K562 (cell line): ENCODE measurements at regions not wholly inside any gene's neighbourhood (a gene's known extent, or its start where the extent isn't known, plus 50 kb on each side); places are given as distances from the start of the nearest gene placed in this dataset.

Source experiments
- ATAC-seq: fragments of 200-7000 bp; cut with Tn5 transposase; 3 replicates; pipeline ENCODE4 v1.9.1; 2020; ENCODE audit warnings: moderate library complexity
- BruUV-seq: library from RNA; stranded (reverse); fragments of 400-500 nt; replicated peaks from 2 replicates; lab custom pipeline; 2021; lab: Mats Ljungman, UMichigan
- CTCF ChIA-PET: fragments of 300-600 bp; formaldehyde crosslinking; extraction: SDS; loops from one replicate; lab custom pipeline; 2021; ENCODE audit warnings: low intra/inter-chr PET ratio; lab: Yijun Ruan, JAX
- POLR2A ChIA-PET: fragments of 300-600, 350-650 bp; sonication (Branson Sonifier 250); formaldehyde crosslinking; extraction: SDS; loops from one replicate; lab custom pipeline; 2021; ENCODE audit warnings: antibody characterized with exemption, inconsistent platforms; lab: Yijun Ruan, JAX
- DNase-seq, 4 experiments: peaks; one replicate each; pipeline versions ENCODE4 v3.0.0 to v3.0.0-alpha.2; 2011 to 2018; ENCODE audit warnings: low spot score in 3 of 4, mixed read lengths in 3 of 4; ENCODE audit errors: extremely low read depth in 1 of 4
- FAIRE-seq: peaks from 2 replicates; lab custom pipeline; 2011; peaks lifted over from hg19 to GRCh38; lab: Jason Lieb, UNC
- H2AFZ ChIP-seq: 2 replicates; pipeline ENCODE4 v1.6.0; 2011; ENCODE audit warnings: low read depth, low read length, control low read depth, inconsistent platforms
- H3K27ac ChIP-seq: fragments of 200-600 bp; 3 replicates; pipeline ENCODE4 v1.8.0; 2011; ENCODE audit warnings: low read depth, mild to moderate bottlenecking, control low read depth, inconsistent platforms, low read length, moderate library complexity, mixed read lengths; ENCODE audit errors: extremely low read depth
- H3K27me3 ChIP-seq, 2 experiments: fragments of 300-600 bp in 1 of 2; 2 replicates in 1 of 2; 3 replicates in 1 of 2; pipeline versions ENCODE4 v1.6.0 to v1.8.0; 2011; ENCODE audit warnings: inconsistent platforms in 2 of 2, low read length in 2 of 2, mild to moderate bottlenecking in 1 of 2, mixed read lengths in 1 of 2, moderate library complexity in 1 of 2; ENCODE audit not compliant: control insufficient read depth in 2 of 2, insufficient read depth in 2 of 2
- H3K36me3 ChIP-seq: fragments of 300-600 bp; 3 replicates; pipeline ENCODE4 v1.8.0; 2011; ENCODE audit warnings: mild to moderate bottlenecking, low read length, inconsistent platforms; ENCODE audit not compliant: control insufficient read depth, insufficient read depth
- H3K4me1 ChIP-seq, 2 experiments: fragments of 200-600 bp in 1 of 2; replicated peaks in 1 of 2; 2 replicates in 1 of 2; 3 replicates in 1 of 2; pipeline versions ENCODE4 v1.5.1 to v1.8.0; 2011; ENCODE audit warnings: inconsistent platforms in 2 of 2, low read length in 2 of 2, mild to moderate bottlenecking in 1 of 2, mixed read lengths in 1 of 2, moderate library complexity in 1 of 2; ENCODE audit not compliant: control insufficient read depth in 2 of 2, insufficient read depth in 2 of 2
- H3K4me2 ChIP-seq: 2 replicates; pipeline ENCODE4 v1.6.1; 2011; ENCODE audit warnings: low read length, control low read depth, inconsistent platforms, mixed read lengths; ENCODE audit not compliant: insufficient read depth
- H3K4me3 ChIP-seq: fragments of 200-600 bp; sonication (generic), shearing (Covaris generic); 2 replicates; pipeline ENCODE4 v1.5.1; 2016; ENCODE audit warnings: control low read depth, inconsistent platforms
- H3K79me2 ChIP-seq: fragments of 200-600 bp; 3 replicates; pipeline ENCODE4 v1.8.0; 2011; ENCODE audit warnings: low read length, inconsistent platforms; ENCODE audit not compliant: control insufficient read depth, insufficient read depth
- H3K9ac ChIP-seq, 2 experiments: 2 replicates each; pipeline versions ENCODE4 v1.6.0 to v1.6.1; 2011; ENCODE audit warnings: low read depth in 2 of 2, low read length in 2 of 2, control low read depth in 1 of 2, inconsistent platforms in 1 of 2, mild to moderate bottlenecking in 1 of 2, mixed read lengths in 1 of 2; ENCODE audit not compliant: insufficient read depth in 1 of 2
- H3K9me1 ChIP-seq: one replicate; pipeline ENCODE4 v1.6.0; 2011; ENCODE audit warnings: inconsistent platforms, mild to moderate bottlenecking, low read length, moderate library complexity; ENCODE audit not compliant: control insufficient read depth, insufficient read depth
- H3K9me3 ChIP-seq: replicated peaks from 2 replicates; pipeline ENCODE4 v1.5.1; 2011; ENCODE audit warnings: low read depth, low read length, inconsistent platforms; ENCODE audit not compliant: control insufficient read depth, insufficient read depth
- H4K20me1 ChIP-seq: replicated peaks from 2 replicates; pipeline ENCODE4 v1.6.1; 2011; ENCODE audit warnings: low read length, inconsistent platforms, mixed read lengths; ENCODE audit not compliant: control insufficient read depth, insufficient read depth
- DNMT1 ChIP-seq: fragments of 450-650 bp; IDR thresholded peaks from 2 replicates; pipeline ENCODE4 v1.6.1; 2016; ENCODE audit warnings: antibody characterized with exemption, mild to moderate bottlenecking
- HMG20A ChIP-seq: fragments of 450-650 bp; formaldehyde crosslinking; conservative IDR thresholded peaks from 2 replicates; pipeline ENCODE4 v1.4.0; 2020; ENCODE audit warnings: mild to moderate bottlenecking, mixed read lengths
- RBM14 ChIP-seq: fragments of 200-400 bp; formaldehyde crosslinking; IDR thresholded peaks from 2 replicates; pipeline ENCODE4 v1.6.1; 2018; ENCODE audit warnings: low read depth, mild to moderate bottlenecking, low read length, moderate library complexity, borderline replicate concordance; ENCODE audit not compliant: insufficient read depth
- SMC3 ChIP-seq: conservative IDR thresholded peaks from 2 replicates; pipeline ENCODE4 v1.6.1; 2011; ENCODE audit warnings: low read depth, low read length, improper control_type of control experiment; ENCODE audit not compliant: insufficient read depth
- SNIP1 ChIP-seq: fragments of 450-650 bp; IDR thresholded peaks from 2 replicates; pipeline ENCODE4 v1.7.1; 2017; ENCODE audit warnings: low read depth, mild to moderate bottlenecking
- TBP ChIP-seq: optimal IDR thresholded peaks from 2 replicates; pipeline ENCODE3; 2011; ENCODE audit warnings: low read depth, low read length, improper control_type of control experiment
- TSC22D4 ChIP-seq: fragments of 450-650 bp; IDR thresholded peaks from 2 replicates; pipeline ENCODE4 v1.6.1; 2016; ENCODE audit warnings: missing genetic modification characterization, missing biosample characterization, control low read depth
- ZNF184 ChIP-seq: sonication (generic); formaldehyde crosslinking; IDR thresholded peaks from 2 replicates; pipeline ENCODE4 v1.5.0; 2020; ENCODE audit warnings: missing genetic modification reagents
- ZNF197 ChIP-seq: fragments of 200-800 bp; sonication (Bioruptor generic); IDR thresholded peaks from 2 replicates; pipeline ENCODE4 v1.6.1; 2016; ENCODE audit warnings: low read depth, missing genetic modification characterization, missing compliant biosample characterization
- ZNF431 ChIP-seq: sonication (generic); formaldehyde crosslinking; IDR thresholded peaks from 2 replicates; pipeline ENCODE4 v1.8.0; 2022; ENCODE audit warnings: mild to moderate bottlenecking, missing genetic modification reagents
- WGBS: fragments of 100-300 bp; shearing (Covaris generic); methylation state at CpG from one replicate; pipeline ENCODE4 v1.1.6; 2016; ENCODE audit warnings: low coverage, mixed read lengths; ENCODE audit not compliant: insufficient coverage; ENCODE audit errors: missing lambda C conversion rate; 5-methylcytosine and 5-hydroxymethylcytosine counted together
- in situ Hi-C: fragments of 300-500 bp; cut with MboI; formaldehyde crosslinking; loops from 4 replicates; pipeline ENCODE4 v1.15.0; 2018; ENCODE audit warnings: inconsistent platforms, mixed read lengths
- intact Hi-C: fragments of 100-400 bp; cut with micrococcal nuclease; formaldehyde crosslinking; loops from 2 replicates; pipeline ENCODE4 v1.14.2; 2022
- TF ChIP-seq, protein P1 (sequence below): fragments of 450-650 bp; IDR thresholded peaks from 2 replicates; pipeline ENCODE4 v1.6.1; 2017; ENCODE audit warnings: mild to moderate bottlenecking, moderate library complexity
- TF ChIP-seq, protein P2 (sequence below): sonication (generic); formaldehyde crosslinking; IDR thresholded peaks from 2 replicates; pipeline ENCODE4 v1.8.0; 2022; ENCODE audit warnings: mild to moderate bottlenecking, missing genetic modification reagents
- TF ChIP-seq, protein P3 (sequence below): fragments of 250-450 bp; sonication (Bioruptor Pico); IDR thresholded peaks from 2 replicates; pipeline ENCODE4 v1.5.0; 2020; ENCODE audit warnings: mild to moderate bottlenecking
- TF ChIP-seq, protein P4 (sequence below): fragments of 450-650 bp; formaldehyde crosslinking; IDR thresholded peaks from 2 replicates; pipeline ENCODE4 v1.4.0; 2020; ENCODE audit warnings: mild to moderate bottlenecking, mixed read lengths
- TF ChIP-seq, protein P5 (sequence below): fragments of 250-450 bp; sonication (Bioruptor Pico); IDR thresholded peaks from 2 replicates; pipeline ENCODE4 v1.4.0; 2020; ENCODE audit warnings: mild to moderate bottlenecking, moderate library complexity

DNA sequence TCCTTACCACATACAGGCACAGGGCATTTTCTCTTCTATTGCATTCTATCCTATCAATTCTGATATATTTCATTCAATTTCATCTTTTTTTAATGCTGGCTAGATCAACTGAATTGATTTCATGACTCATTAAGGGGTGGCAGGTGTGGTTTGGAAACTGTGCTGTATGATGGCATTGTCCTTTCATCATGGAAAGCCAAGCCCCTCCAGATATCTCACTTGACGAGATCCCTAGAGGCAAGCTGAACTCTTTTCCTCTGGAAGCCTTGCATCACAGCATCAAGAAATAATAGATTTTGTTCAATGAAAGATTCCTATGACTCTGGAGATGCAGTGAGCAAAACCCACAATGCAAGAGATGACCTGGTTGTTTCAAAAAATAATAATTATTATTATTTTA lies 401.2 kb downstream of the PREX1 start:
- Histone ChIP-seq H3K79me2 (no peaks in the 10 kb centered on the region), H3K4me3 (no peak overlapping the region), H3K9me1 (no peaks in the 10 kb centered on the region), H4K20me1 (no peaks in the 10 kb centered on the region), H3K9ac (no peak overlapping the region), H3K27ac (no peak overlapping the region), H3K4me1 (no peaks in the 10 kb centered on the region), H3K36me3 (no peaks in the 10 kb centered on the region), H2AFZ (no peak overlapping the region), H3K27me3 (no peaks in the 10 kb centered on the region; a peak in 1 of 5 replicates), H3K4me2 (no peak overlapping the region), H3K9me3 (no peaks in the 10 kb centered on the region)
- ChIA-PET CTCF (no interaction called here), POLR2A (no interaction called here)
- in situ Hi-C loops (no loop called here), intact Hi-C loops (no loop called here)
- no peak for DNase-seq
- ATAC-seq = no peak
- 13% methylated on average over 1 of the region's 1 CpG for WGBS
- no TSS peak for BruUV-seq
- no peak for FAIRE-seq
- TF ChIP-seq ZNF184 = no peak
- no peak for TF ChIP-seq TSC22D4 (tag)
- no peak for TF ChIP-seq HMG20A (CRISPR knock-in tag)
- TF ChIP-seq SNIP1 = no peak
- no peak for TF ChIP-seq ZNF197 (CRISPR knock-in tag)
- TF ChIP-seq, protein P1, sequence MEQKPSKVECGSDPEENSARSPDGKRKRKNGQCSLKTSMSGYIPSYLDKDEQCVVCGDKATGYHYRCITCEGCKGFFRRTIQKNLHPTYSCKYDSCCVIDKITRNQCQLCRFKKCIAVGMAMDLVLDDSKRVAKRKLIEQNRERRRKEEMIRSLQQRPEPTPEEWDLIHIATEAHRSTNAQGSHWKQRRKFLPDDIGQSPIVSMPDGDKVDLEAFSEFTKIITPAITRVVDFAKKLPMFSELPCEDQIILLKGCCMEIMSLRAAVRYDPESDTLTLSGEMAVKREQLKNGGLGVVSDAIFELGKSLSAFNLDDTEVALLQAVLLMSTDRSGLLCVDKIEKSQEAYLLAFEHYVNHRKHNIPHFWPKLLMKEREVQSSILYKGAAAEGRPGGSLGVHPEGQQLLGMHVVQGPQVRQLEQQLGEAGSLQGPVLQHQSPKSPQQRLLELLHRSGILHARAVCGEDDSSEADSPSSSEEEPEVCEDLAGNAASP = no peak
- TF ChIP-seq, protein P2, sequence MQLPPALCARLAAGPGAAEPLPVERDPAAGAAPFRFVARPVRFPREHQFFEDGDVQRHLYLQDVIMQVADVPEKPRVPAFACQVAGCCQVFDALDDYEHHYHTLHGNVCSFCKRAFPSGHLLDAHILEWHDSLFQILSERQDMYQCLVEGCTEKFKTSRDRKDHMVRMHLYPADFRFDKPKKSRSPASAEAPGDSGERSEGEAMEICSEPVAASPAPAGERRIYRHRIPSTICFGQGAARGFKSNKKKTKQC (CRISPR knock-in tag) = no peak
- TF ChIP-seq, protein P3, sequence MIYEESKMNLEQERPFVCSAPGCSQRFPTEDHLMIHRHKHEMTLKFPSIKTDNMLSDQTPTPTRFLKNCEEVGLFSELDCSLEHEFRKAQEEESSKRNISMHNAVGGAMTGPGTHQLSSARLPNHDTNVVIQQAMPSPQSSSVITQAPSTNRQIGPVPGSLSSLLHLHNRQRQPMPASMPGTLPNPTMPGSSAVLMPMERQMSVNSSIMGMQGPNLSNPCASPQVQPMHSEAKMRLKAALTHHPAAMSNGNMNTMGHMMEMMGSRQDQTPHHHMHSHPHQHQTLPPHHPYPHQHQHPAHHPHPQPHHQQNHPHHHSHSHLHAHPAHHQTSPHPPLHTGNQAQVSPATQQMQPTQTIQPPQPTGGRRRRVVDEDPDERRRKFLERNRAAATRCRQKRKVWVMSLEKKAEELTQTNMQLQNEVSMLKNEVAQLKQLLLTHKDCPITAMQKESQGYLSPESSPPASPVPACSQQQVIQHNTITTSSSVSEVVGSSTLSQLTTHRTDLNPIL (CRISPR knock-in tag) = no peak
- TF ChIP-seq RBM14 = no peak
- TF ChIP-seq, protein P4, sequence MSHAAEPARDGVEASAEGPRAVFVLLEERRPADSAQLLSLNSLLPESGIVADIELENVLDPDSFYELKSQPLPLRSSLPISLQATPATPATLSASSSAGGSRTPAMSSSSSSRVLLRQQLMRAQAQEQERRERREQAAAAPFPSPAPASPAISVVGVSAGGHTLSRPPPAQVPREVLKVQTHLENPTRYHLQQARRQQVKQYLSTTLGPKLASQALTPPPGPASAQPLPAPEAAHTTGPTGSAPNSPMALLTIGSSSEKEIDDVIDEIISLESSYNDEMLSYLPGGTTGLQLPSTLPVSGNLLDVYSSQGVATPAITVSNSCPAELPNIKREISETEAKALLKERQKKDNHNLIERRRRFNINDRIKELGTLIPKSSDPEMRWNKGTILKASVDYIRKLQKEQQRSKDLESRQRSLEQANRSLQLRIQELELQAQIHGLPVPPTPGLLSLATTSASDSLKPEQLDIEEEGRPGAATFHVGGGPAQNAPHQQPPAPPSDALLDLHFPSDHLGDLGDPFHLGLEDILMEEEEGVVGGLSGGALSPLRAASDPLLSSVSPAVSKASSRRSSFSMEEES (CRISPR knock-in tag) = no peak
- no peak for TF ChIP-seq TBP
- TF ChIP-seq, protein P5, sequence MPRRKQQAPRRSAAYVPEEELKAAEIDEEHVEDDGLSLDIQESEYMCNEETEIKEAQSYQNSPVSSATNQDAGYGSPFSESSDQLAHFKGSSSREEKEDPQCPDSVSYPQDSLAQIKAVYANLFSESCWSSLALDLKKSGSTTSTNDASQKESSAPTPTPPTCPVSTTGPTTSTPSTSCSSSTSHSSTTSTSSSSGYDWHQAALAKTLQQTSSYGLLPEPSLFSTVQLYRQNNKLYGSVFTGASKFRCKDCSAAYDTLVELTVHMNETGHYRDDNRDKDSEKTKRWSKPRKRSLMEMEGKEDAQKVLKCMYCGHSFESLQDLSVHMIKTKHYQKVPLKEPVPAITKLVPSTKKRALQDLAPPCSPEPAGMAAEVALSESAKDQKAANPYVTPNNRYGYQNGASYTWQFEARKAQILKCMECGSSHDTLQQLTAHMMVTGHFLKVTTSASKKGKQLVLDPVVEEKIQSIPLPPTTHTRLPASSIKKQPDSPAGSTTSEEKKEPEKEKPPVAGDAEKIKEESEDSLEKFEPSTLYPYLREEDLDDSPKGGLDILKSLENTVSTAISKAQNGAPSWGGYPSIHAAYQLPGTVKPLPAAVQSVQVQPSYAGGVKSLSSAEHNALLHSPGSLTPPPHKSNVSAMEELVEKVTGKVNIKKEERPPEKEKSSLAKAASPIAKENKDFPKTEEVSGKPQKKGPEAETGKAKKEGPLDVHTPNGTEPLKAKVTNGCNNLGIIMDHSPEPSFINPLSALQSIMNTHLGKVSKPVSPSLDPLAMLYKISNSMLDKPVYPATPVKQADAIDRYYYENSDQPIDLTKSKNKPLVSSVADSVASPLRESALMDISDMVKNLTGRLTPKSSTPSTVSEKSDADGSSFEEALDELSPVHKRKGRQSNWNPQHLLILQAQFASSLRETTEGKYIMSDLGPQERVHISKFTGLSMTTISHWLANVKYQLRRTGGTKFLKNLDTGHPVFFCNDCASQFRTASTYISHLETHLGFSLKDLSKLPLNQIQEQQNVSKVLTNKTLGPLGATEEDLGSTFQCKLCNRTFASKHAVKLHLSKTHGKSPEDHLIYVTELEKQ = no peak
- no peak for TF ChIP-seq ZNF431 (CRISPR knock-in tag)
- no peak for TF ChIP-seq DNMT1
- no peak for TF ChIP-seq SMC3
